Fibroblast of skin of back (primary cell): ENCODE measurements at regions not wholly inside any gene's neighbourhood (a gene's known extent, or its start where the extent isn't known, plus 50 kb on each side); places are given as distances from the start of the nearest gene placed in this dataset.
"Not testable (repeated sequence)": the region's sequence is repeated elsewhere in the genome, so short reads cannot be mapped to it uniquely, and the experiment has no call there.

Source experiments
- DNase-seq: peaks from one replicate; pipeline ENCODE4 v3.0.0-alpha.2; 2013

GRCh38 chr1:55813618-55814017, 598.5 kb upstream of the USP24 start:
- no peak for DNase-seq

- peak; percentile 33 for DNase-seq
These were observed 597.1 kb upstream of the USP24 start for GRCh38 chr1:55812281-55812680.

DNA sequence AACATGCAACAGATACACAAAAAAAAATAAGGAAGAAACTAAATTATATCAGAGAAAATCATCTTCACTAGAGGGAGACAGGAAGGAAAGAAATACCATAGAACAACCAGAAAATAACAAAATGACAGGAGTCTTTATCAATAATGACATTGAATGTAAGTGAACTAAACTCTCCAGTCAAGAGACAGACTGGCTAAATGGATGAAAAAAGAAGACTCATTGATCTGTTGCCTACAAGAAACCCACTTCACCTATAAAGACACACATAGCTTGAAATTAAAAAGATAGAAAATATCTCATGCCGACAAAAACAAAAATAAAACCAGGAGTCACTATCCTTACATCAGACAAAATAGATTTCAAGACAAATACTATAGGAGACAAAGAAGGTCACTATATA, 593.1 kb upstream of the USP24 start:
- DNase-seq, result no peak

- no peak for DNase-seq
These were observed 588.3 kb upstream of the USP24 start for GRCh38 chr1:55803429-55803828.

GRCh38 chr1:55801481-55801880, 586.3 kb upstream of the USP24 start:
- no peak for DNase-seq

DNA sequence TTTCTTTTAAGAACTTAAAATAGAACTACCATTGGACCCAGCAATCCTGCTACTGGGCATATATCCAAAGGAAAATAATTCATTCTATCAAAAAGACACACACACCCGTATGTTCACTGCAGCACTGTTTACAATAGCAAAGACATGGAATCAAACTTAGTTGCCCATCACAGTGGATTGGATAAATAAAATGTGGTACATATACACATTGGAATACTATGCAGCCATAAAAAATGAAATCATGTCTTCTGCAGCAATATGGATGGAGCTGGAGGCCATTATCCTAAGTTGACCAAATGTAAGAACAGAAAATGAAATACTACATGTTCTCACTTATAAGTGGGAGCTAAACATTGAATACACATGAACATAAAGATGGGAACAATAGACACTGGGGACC, 585.3 kb upstream of the USP24 start:
- DNase-seq, result no peak

DNA sequence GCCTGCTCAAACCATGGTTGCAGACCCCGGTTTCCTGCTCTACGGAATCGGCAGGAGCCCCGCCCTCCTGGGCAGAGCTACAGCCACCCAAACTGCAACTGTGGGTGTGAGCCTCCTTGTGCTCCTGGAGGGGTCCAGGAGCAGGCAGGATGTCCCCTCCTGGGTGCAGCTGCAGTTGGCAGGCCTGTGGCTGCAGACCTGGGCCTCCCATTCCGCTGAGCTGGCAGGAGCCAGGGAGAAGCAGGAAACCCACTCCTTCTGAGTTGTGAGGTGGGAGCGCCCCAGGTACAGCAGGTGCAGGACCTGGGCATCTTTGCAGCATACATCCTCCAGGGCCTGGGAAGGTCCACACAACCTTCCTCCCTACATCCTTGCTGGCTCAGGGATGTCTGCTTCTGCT, 578.7 kb upstream of the USP24 start:
- no peak for DNase-seq

DNA sequence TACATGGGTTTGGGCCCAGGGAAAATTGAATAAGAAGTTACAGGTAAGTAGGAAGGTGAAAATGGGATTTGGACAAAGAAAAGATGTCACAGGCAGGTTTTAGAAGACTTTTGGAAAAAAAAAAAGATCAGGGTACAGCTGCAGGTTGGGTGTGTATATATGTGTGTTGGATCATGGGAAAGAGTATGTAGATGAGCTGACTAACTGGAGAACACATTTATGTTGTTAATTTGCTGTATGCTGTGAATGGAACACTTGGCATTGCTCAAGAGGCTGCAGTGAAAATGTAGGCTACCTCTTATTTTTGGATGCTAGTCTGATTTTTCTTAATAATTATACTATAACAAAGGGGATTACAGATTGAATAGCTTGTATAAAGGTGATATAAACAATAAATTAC, 577.7 kb upstream of the USP24 start:
- DNase-seq, result no peak

DNA sequence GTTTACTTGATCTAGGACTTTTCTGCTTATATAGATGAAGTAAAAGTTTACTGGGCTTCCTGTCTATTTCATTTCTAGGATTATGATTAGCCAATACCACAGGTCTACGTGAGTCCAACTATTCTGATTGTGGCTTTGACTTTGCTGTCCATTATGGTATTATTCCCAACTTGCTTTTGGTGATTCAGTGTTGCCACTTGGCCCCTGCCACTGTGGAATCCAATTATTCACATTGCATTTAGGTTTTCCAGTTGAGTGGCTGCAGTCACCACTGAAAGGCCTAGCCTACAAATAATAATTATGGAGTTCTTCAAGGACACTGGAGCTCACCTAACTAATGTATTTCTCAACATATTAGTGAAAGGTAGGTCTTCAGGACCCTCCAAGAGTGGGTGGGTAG, 574.3 kb upstream of the USP24 start:
- DNase-seq, result no peak

DNA sequence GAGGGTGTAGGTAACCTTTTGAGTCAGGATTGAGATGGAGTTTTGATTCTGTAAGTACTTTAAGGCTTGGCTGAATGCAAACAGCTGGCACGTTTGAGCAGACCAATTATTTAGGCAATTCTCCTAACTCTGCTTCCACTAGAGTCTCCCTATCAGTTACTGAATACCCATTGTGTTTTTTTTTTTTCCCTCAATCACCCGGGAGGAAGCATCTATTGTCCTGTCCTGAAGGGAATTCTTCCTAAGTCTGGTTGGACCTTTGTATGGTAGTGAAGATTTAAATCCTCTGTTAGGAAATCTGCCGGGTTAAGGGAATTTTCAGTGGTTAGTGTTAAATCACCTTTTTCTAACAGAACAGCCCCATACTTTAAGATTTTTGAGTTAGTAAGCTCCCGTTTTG, 571.2 kb upstream of the USP24 start:
- no peak for DNase-seq

GRCh38 chr1:55784941-55785450, 569.8 kb upstream of the USP24 start:
- not testable (repeated sequence) for DNase-seq

- DNase-seq, result peak; percentile 46
These were observed 566.8 kb upstream of the USP24 start for GRCh38 chr1:55781944-55782482.

DNA sequence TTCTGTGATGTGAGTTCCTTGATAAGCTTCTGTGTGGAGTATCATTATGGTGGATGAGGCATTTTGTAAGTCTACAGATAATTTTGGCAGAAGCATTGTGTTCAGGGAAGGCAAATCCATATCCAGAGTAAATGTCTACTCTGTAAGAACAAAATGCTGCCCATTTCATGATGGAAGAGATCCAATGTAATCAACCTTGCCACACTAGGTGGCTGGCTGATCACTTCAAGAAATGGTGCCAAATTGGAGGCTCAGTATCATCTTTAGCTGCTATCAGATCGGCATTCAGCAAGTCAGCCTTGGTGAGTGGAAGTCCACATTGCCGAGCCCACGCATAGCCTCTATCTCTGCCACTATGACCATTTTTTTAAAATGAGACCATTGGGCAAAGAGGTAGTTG, 565.8 kb upstream of the USP24 start:
- DNase-seq, result no peak

- no peak for DNase-seq
These were observed 562.4 kb upstream of the USP24 start for GRCh38 chr1:55777545-55777944.

- no peak for DNase-seq
These were observed 559.8 kb upstream of the USP24 start for GRCh38 chr1:55775007-55775406.

DNA sequence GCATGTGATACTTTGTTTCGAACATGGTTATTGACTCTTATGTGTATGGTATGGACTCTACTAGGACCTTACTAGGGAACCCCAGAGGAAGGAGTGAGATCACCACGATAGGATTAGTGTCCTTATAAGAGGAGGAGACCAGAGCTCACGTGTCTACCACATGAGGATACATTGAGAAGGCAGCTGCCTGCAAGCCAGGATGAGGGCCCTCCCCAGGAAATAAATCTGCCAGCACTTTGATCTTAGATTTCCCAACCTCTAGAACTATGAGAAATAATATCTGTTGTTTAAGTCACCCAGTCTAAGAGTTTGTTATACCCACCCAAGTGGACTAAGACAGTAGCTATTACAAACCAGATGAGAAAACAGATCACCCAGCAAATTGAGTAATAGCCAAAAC, 559.3 kb upstream of the USP24 start:
- DNase-seq, result no peak

GRCh38 chr1:55773211-55773940, 558.2 kb upstream of the USP24 start:
- DNase-seq, result peak; percentile 17

DNA sequence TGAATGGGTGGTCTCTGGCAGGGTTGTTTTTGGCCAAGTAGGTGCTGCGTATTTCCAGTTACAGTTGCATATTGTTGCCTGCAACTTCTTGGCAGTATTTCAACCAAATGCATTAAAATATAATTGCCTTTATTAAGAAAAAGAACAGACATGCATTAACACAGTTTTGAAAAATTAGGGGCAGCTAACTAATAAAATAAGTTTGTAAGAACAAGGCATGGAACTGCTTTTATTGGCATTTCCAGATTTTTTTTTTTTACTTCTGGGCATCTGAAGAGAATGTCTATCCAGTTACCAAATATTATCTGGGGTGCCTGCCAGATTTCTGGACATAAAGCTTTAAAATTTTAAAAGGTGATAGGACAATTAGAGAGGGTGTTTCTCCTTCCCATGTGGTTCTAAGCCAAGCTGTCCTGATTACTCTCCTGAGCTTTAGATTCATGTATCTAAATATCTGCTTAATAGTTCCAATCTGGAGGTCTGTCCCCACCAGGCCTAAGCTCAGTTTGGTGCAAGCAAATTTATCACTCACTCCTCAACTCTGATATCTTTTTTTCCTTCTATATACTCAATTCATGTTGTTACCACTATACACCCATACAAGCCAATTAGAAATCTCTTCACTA, 553.3 kb upstream of the USP24 start:
- no peak for DNase-seq

- no peak for DNase-seq
These were observed 552.0 kb upstream of the USP24 start for GRCh38 chr1:55767171-55767570.

- DNase-seq, result not testable (repeated sequence)
These were observed 550.3 kb upstream of the USP24 start for GRCh38 chr1:55765505-55765904.

DNA sequence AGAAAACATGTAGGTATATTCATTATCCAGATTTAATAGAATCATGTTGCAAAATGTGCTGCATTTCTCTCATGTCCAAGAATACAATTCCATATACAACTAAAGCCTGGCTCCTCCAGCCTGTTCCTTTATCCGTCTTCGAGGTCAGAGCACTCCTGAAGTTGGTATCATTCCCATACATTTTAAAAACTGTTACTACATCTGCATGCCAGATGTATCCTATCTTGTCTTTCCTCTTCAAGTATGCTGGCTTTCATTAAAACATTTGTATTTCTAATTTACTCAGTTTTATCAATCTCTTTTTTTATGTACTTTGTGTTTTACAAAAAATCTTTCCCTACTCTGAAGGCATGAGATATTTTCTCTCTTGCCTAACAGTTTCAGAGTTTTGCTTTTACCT, 536.6 kb upstream of the USP24 start:
- DNase-seq, result no peak

DNA sequence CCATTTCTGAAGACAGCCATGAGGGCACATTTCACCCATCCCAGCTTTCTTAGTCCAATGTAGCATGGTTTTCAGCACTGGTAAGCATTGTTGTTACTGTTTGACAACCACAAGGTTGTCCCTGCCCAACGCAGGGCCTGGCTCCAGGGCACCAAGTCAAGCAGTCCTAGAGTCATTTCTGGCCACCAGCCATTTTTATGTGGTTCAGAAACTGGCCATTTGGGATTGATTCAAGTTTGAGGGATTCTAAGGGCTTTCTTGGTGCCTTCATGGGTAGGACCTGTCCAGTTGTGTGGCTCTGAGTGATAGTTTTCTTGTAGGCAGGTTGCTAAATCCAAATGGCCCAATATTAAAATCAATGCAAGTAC, 535.4 kb upstream of the USP24 start:
- no peak for DNase-seq

GRCh38 chr1:55749975-55750627, 534.9 kb upstream of the USP24 start:
- DNase-seq, result no peak

- peak; percentile 55 for DNase-seq
These were observed 532.3 kb upstream of the USP24 start for GRCh38 chr1:55747408-55747841.
